ENCODE measurements at regions not wholly inside any gene's neighbourhood (a gene's known extent, or its start where the extent isn't known, plus 50 kb on each side); places are given as distances from the start of the nearest gene placed in this dataset.
"Not testable (repeated sequence)": the region's sequence is repeated elsewhere in the genome, so short reads cannot be mapped to it uniquely, and the experiment has no call there.

GRCh38 chr22:22811016-22812009, 76.3 kb upstream of the IGLL5 start:
- DNase-seq = no peak

- no peak for DNase-seq
These were observed 75.3 kb upstream of the IGLL5 start for GRCh38 chr22:22812031-22812905.

GRCh38 chr22:22813126-22814075, 74.2 kb upstream of the IGLL5 start:
- DNase-seq = no peak

GRCh38 chr22:22814666-22815396, 72.8 kb upstream of the IGLL5 start:
- DNase-seq = no peak

GRCh38 chr22:22815397-22816170, 72.0 kb upstream of the IGLL5 start:
- no peak for DNase-seq

- DNase-seq = no peak
These were observed 71.5 kb upstream of the IGLL5 start for GRCh38 chr22:22816171-22816514.

- DNase-seq = no peak
These were observed 70.7 kb upstream of the IGLL5 start for GRCh38 chr22:22816766-22817410.

- DNase-seq = no peak
These were observed 70.0 kb upstream of the IGLL5 start for GRCh38 chr22:22817468-22818201.

GRCh38 chr22:22818202-22818538, 69.4 kb upstream of the IGLL5 start:
- DNase-seq = no peak

GRCh38 chr22:22818861-22819855, 68.5 kb upstream of the IGLL5 start:
- peak; percentile 47 for DNase-seq

GRCh38 chr22:22820076-22820475, 67.5 kb upstream of the IGLL5 start:
- no peak for DNase-seq

- DNase-seq = peak; percentile 49
These were observed 67.0 kb upstream of the IGLL5 start for GRCh38 chr22:22820626-22821025.

- no peak for DNase-seq
These were observed 66.3 kb upstream of the IGLL5 start for GRCh38 chr22:22821340-22821739.

- DNase-seq = no peak
These were observed 65.5 kb upstream of the IGLL5 start for GRCh38 chr22:22822106-22822505.

- not testable (repeated sequence) for DNase-seq
These were observed 65.1 kb upstream of the IGLL5 start for GRCh38 chr22:22822553-22822952.

GRCh38 chr22:22823131-22823810, 64.3 kb upstream of the IGLL5 start:
- no peak for DNase-seq

- no peak for DNase-seq
These were observed 63.0 kb upstream of the IGLL5 start for GRCh38 chr22:22824340-22825212.

All from activated effector memory CD4-positive, alpha-beta T cell treated with Interleukin-2 at 50 U/mL for 16 hours (primary cell).